ENCODE measurements at regions not wholly inside any gene's neighbourhood (a gene's known extent, or its start where the extent isn't known, plus 50 kb on each side); places are given as distances from the start of the nearest gene placed in this dataset.
"Not testable (repeated sequence)": the region's sequence is repeated elsewhere in the genome, so short reads cannot be mapped to it uniquely, and the experiment has no call there.

DNA sequence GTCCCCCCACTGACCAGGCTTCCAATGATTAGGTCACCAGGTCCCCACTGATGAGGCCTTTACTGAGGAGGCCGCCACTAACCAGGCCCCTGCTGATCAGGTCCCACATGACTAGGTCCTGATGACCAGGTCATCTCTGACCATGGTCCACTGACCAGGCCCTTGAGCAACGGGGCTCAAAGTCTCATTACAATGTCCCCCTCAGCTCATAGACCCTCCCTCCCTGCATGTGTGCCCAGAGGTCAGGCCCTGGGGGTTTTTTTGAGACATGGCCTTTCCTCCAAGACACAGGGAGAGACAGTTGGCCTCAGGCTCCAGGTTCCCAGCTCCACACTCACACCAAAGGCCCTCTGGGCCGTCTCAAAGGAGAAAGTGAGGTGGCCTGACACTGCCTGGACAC lies 250.4 kb downstream of the CWH43 start:
- H3K4me1 ChIP-seq; H3K36me3 ChIP-seq; H3K27me3 ChIP-seq; H3K4me3 ChIP-seq; H3K9me3 ChIP-seq; H3K27ac ChIP-seq; intact Hi-C loops (cut with DNase I); ATAC-seq; DNase-seq: not testable (repeated sequence)
- 18 to 36% methylated on average over 2 to 3 of the region's 3 CpGs for WGBS, 2 donors

DNA sequence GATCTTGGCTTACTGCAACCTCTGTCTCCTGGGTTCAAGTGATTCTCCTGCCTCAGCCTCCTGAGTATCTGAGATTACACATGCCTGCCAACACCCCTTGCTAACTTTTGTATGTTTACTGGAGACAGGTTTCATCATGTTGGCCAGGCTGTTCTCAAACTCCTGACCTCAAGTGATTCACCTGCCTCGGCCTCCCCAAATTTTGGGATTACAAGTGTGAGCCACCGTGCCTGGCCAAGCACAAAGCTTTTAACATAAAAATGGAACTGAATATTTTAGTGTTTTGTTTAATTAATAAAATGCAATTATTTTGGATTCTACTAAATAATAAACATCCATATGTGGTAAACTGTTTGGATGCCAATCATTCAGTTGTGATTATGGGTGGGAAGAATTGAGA lies 255.2 kb downstream of the CWH43 start:
- H3K4me1 ChIP-seq; H3K27ac ChIP-seq; H3K36me3 ChIP-seq; DNase-seq; intact Hi-C loops (cut with DNase I); H3K4me3 ChIP-seq; H3K27me3 ChIP-seq; H3K9me3 ChIP-seq; ATAC-seq: not testable (repeated sequence)
- 60% methylated on average over 2 of the region's 2 CpGs for WGBS, 2 donors

DNA sequence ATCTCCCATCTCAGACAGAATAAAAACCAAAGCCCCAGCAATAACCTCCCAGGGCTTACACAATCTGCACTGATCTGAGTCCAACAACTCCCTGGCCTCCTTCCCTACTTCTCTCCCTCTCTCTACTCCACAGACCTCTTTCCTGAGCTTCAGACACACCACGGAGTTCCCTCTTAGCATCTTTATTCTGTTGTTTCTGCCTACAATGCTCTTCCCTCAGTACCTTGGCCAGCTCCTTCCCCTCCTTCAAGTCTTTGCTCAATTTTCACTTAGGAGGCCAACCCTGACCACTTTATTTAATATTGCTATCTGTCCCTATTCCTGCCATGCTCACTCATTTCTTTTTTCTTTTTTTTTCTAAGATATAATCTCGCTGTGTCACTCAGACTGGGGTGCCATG lies 276.7 kb downstream of the CWH43 start:
- H3K36me3 ChIP-seq; H3K4me3 ChIP-seq; H3K4me1 ChIP-seq; ATAC-seq; H3K9me3 ChIP-seq; DNase-seq; intact Hi-C loops (cut with DNase I); H3K27me3 ChIP-seq; H3K27ac ChIP-seq: not testable (repeated sequence)
- 24 to 34% methylated on average over 1 of the region's 2 CpGs for WGBS, 2 donors

DNA sequence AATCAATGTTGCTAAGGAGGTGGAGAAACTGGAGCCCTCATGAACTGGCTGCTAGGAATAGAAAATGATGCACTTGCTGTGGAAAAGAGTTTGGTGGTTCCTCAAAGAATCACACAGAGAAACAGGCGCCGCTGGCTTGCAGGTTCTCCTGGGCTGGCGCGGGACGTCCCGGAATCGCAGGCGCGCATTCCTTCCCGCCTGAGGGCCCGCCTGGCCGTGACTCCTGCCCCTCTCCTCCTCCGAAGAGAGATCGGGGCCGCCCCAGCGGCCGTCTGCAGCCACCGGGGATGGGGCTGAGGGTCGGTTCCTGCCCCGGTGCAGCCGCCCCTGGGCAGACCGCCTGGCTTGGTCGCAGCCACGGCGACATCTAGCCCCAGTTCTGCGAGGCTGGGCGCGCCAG lies 284.4 kb downstream of the CWH43 start:
- H3K4me3 ChIP-seq; H3K36me3 ChIP-seq; ATAC-seq; intact Hi-C loops (cut with DNase I); DNase-seq; H3K27ac ChIP-seq; H3K4me1 ChIP-seq; H3K27me3 ChIP-seq: not testable (repeated sequence)
- WGBS, 2 donors = 41 to 53% methylated on average over 20 to 22 of the region's 28 CpGs
- H3K9me3 ChIP-seq = peaks cover 0 to 11% (median 0%) of the 10 kb centered on the region in 11 donors

DNA sequence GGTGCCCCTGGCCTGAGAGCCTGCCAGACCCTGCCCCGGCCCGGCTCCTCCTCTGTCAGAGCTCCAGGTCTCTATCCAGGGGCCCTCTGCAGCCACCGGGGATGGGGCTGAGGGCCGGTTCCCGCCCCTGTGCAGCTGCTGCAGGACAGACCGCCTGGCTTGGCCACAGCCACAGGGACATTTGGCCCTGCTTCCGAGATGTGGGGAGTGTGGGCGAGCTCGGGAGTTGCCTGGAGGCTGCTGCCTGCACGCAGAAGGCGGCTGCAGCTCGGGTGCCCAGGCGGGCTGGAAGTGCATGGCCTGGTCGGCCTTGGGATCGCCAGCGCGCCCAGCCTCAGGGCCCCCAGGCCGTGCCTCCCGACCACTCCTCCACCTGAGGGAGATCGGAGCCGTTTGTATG lies 284.8 kb downstream of the CWH43 start:
- H3K4me3 ChIP-seq; H3K4me1 ChIP-seq; ATAC-seq; H3K27me3 ChIP-seq; intact Hi-C loops (cut with DNase I); H3K36me3 ChIP-seq; DNase-seq; H3K27ac ChIP-seq: not testable (repeated sequence)
- peaks cover 0 to 11% (median 0%) of the 10 kb centered on the region in 11 donors for H3K9me3 ChIP-seq
- 68 to 77% methylated on average over 13 to 17 of the region's 21 CpGs for WGBS, 2 donors

DNA sequence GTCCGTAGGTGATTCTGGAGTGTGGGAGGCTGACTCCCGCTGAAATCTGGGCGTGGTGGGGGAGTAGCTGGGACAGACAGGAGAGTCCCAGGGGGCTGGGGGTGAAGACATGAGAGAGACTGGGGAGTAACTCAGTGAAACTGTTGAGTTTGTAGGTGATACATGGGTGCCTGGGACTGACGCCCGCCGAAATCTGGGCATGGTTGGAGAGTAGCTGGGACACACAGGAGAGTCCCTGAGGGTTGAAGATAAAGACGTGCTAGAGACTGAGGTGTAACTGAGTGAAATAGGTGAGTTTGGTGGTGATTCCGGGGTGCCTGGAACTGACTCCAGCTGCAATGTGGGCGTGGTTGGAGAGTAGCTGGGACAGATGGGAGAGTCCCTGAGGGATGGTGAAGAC lies 299.8 kb downstream of the CWH43 start:
- DNase-seq; H3K36me3 ChIP-seq; H3K4me3 ChIP-seq; intact Hi-C loops (cut with DNase I); H3K27ac ChIP-seq; H3K4me1 ChIP-seq; ATAC-seq: not testable (repeated sequence)
- 86 to 90% methylated on average over 4 of the region's 9 CpGs for WGBS, 2 donors
- Histone ChIP-seq H3K9me3 (peaks cover 0 to 27% (median 0%) of the 10 kb centered on the region in 11 donors), H3K27me3 (peaks cover 0 to 19% (median 0%) of the 10 kb centered on the region in 7 donors)

DNA sequence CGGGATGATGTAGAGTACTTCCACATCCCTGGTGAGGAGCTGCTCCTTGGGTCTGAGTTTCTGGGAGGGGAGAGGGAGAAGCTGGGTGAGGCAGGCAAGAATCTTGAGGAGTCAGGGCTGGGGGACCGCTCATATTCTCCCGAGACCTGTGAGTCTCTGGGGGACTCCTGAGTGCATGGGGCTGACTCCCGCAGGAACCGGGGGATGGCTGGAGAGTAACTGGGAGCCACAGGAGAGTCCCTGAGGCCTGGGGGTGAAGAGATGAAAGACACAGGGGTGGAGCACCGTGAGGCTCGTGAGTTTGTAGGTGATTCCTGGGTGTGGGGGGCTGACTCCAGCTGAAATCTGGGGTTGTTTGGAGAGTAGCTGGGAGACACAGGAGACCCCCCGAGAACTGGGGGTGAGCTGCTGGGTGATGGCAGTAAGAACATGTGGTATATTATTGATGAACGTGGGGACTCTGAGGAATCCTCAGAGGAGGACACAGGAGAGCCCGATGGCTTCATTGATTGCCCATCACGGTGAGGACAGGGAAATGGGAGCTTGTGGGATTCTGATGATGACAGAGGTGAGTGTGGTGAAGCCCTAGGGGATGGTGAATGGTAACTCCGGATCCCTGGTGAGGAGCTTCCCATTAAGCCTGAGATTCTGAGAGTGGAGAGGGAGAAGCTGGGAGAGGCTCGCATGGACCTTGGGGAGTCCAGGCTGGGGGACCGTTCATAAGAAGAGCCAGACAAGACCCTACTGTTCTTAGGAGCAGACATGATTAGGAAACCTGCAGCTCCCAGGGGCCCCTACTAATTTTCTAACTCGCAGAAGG lies 301.1 kb downstream of the CWH43 start:
- H3K36me3 ChIP-seq; H3K4me3 ChIP-seq; intact Hi-C loops (cut with DNase I); ATAC-seq; H3K27ac ChIP-seq; H3K4me1 ChIP-seq: not testable (repeated sequence)
- H3K27me3 ChIP-seq = peaks cover 0 to 19% (median 0%) of the 10 kb centered on the region in 7 donors
- DNase-seq = peak in 1 of 2 donors; percentile 19
- WGBS, 2 donors = 77 to 78% methylated on average over 13 to 14 of the region's 15 CpGs
- H3K9me3 ChIP-seq = peaks cover 0 to 27% (median 0%) of the 10 kb centered on the region in 11 donors

DNA sequence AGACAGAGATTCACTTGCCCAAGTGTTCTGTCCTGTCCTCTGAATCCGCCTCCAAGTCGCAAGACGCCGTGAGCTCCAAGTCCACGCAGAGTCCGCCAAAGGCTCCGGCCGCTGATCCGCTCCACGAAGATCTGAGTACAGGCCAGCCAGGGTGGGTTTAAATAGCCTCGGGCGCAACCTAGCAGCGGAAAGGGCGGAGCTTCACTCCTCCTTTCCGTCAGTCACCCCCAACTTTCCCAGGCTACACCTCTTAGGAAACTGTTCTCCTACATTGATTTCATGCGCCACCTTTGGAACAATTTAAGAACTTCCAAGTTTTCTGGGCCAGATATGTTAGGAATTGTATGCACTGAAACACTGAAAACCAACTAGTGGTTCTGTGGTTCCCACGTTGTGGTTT lies 301.8 kb downstream of the CWH43 start:
- WGBS, 2 donors = 82 to 87% methylated on average over 17 of the region's 17 CpGs
- ATAC-seq; intact Hi-C loops (cut with DNase I); H3K4me3 ChIP-seq; H3K4me1 ChIP-seq; DNase-seq; H3K27ac ChIP-seq; H3K36me3 ChIP-seq: not testable (repeated sequence)
- peaks cover 0 to 19% (median 0%) of the 10 kb centered on the region in 7 donors for H3K27me3 ChIP-seq
- peaks cover 0 to 27% (median 0%) of the 10 kb centered on the region in 11 donors for H3K9me3 ChIP-seq

DNA sequence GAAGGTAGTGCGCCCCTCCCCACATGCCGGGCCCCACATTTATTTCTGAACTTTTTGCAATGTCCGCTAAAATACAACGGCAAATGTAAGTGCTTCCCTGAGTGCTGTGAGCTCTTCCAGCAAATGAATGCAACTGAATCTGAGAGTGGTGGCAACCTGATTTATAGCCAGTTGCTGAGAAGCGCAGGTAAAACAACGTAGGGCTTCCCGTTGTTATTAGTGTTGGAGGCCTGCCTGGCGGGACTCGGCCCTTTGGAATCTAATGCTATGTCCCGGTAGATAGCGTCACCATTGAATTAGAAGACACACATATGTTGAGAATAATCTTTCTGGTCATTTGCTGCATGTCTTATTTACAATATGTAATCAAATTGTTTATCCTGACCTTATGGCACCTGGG lies 302.7 kb downstream of the CWH43 start:
- H3K36me3 ChIP-seq; ATAC-seq; H3K27ac ChIP-seq; H3K4me1 ChIP-seq; intact Hi-C loops (cut with DNase I); DNase-seq; H3K4me3 ChIP-seq: not testable (repeated sequence)
- WGBS, 2 donors = 88% methylated on average over 11 of the region's 11 CpGs
- peaks cover 0 to 27% (median 0%) of the 10 kb centered on the region in 11 donors for H3K9me3 ChIP-seq
- H3K27me3 ChIP-seq = peaks cover 0 to 19% (median 0%) of the 10 kb centered on the region in 7 donors

DNA sequence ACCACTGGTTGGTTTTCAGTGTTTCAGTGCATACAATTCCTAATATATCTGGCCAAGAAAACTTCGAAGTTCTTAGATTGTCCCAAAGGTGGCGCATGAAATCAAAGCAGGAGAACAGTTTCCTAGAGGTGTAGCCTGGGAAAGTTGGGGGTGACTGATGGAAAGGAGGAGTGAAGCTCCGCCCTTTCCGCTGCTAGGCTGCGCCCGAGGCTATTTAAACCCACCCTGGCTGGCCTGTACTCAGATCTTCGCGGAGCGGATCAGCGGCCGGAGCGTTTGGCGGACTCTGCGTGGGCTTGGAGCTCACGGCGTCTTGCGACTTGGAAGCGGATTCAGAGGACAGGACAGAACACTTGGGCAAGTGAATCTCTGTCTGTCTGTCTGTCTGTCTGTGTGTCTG lies 328.7 kb downstream of the CWH43 start:
- intact Hi-C loops (cut with DNase I); ATAC-seq; H3K36me3 ChIP-seq; H3K27ac ChIP-seq; H3K27me3 ChIP-seq; H3K4me3 ChIP-seq; H3K9me3 ChIP-seq; H3K4me1 ChIP-seq; DNase-seq: not testable (repeated sequence)
- 77 to 79% methylated on average over 16 to 18 of the region's 18 CpGs for whole genome bisulfite sequencing, 2 donors

DNA sequence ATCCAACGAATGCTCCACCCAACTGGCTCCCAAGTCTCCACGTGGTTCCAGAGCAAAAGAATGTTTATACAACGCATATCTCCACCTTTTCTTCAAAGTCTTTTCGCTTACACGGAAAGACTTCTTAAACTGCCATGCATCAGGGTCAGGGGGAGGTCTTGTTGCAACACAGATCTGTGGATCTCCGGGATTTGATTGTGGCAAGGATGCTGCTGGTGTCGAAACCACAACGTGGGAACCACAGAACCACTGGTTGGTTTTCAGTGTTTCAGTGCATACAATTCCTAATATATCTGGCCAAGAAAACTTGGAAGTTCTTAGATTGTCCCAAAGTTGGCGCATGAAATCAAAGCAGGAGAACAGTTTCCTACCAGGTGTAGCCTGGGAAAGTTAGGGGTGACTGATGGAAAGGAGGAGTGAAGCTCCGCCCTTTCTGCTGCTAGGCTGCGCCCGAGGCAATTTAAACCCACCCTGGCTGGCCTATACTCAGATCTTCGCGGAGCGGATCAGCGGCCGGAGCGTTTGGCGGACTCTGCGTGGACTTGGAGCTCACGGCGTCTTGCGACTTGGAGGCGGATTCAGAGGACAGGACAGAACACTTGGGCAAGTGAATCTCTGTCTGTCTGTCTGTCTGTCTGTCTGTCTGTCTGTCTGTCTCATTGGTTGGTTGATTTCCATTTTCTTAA lies 334.8 kb downstream of the CWH43 start:
- peaks cover 0 to 17% (median 0%) of the 10 kb centered on the region in 11 donors for H3K9me3 ChIP-seq
- H3K4me1 ChIP-seq; H3K27ac ChIP-seq; DNase-seq; ATAC-seq; H3K27me3 ChIP-seq; H3K4me3 ChIP-seq; intact Hi-C loops (cut with DNase I); H3K36me3 ChIP-seq: not testable (repeated sequence)
- 68 to 74% methylated on average over 24 of the region's 24 CpGs for WGBS, 2 donors

Data from heart right ventricle (tissue), 16 donors.